Breast epithelium (tissue), 3 donors: ENCODE measurements at regions not wholly inside any gene's neighbourhood (a gene's known extent, or its start where the extent isn't known, plus 50 kb on each side); places are given as distances from the start of the nearest gene placed in this dataset.

Source experiments
- POLR2AphosphoS5 ChIP-seq, 3 donors: sonication (generic); formaldehyde crosslinking; IDR thresholded peaks; one replicate each; pipeline ENCODE4 v1.6.1; 2017; ENCODE audit warnings: antibody characterized with exemption in 3 of 3
- TF ChIP-seq, protein P1 (sequence below), 3 donors: fragments of 450-650 bp; IDR thresholded peaks; one replicate each; pipeline ENCODE4 v1.5.1; 2016 to 2017; ENCODE audit warnings: antibody characterized with exemption in 3 of 3, mild to moderate bottlenecking in 3 of 3, moderate library complexity in 3 of 3

DNA sequence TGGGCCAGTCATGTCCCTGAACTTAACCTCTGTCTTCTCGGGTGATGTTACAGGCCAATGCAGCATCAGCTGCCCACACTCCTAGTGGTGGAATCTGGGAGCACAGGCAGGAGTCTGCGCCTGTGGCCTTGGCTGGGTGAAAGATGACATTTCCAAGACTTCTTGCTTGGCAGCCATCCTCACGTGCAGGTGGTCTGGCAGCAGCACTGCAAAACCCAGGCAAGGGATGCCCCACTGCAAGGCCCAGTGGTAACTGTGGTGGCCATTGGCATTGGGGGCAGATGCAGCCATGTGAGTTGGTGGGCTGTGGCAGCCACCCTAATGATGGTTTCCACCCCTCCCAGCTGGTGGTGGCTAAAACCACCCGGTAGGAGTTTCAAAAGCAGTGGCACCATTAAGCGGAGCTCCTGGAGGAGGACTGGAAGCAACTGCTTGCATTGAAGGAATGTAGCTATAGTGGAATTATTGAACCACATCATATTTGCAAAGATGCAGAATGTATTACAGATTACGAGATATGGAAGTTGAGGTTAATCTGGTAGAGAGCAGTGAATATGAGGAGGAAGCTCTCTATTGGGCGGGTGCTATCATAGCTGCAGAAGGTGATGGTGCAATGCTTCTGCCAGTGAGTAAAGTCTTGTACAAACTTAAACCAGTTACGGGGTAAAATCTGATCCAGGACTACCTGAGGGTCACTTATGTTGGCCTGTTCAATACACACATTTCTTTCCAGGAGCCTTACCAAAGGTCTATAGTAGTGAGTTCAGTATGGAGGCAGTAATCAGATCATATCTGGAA lies 120.7 kb upstream of the TOP3B start:
- TF ChIP-seq, protein P1, sequence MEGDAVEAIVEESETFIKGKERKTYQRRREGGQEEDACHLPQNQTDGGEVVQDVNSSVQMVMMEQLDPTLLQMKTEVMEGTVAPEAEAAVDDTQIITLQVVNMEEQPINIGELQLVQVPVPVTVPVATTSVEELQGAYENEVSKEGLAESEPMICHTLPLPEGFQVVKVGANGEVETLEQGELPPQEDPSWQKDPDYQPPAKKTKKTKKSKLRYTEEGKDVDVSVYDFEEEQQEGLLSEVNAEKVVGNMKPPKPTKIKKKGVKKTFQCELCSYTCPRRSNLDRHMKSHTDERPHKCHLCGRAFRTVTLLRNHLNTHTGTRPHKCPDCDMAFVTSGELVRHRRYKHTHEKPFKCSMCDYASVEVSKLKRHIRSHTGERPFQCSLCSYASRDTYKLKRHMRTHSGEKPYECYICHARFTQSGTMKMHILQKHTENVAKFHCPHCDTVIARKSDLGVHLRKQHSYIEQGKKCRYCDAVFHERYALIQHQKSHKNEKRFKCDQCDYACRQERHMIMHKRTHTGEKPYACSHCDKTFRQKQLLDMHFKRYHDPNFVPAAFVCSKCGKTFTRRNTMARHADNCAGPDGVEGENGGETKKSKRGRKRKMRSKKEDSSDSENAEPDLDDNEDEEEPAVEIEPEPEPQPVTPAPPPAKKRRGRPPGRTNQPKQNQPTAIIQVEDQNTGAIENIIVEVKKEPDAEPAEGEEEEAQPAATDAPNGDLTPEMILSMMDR (IDR thresholded peaks at IDR 0.05), result no peak
- no peak for TF ChIP-seq POLR2AphosphoS5 (IDR thresholded peaks at IDR 0.05)
